ENCODE measurements at regions not wholly inside any gene's neighbourhood (a gene's known extent, or its start where the extent isn't known, plus 50 kb on each side); places are given as distances from the start of the nearest gene placed in this dataset.

GRCh38 chr17:34511265-34511664 is 68.1 kb upstream of the TMEM132E start:
- DNase-seq (ENCODE audit: insufficient read length, low spot score), result no peak
- no peak for FAIRE-seq
- TF ChIP-seq CTCF (IDR thresholded peaks at IDR 0.05; ENCODE audit: insufficient read depth, missing control alignments), result no peak

DNA sequence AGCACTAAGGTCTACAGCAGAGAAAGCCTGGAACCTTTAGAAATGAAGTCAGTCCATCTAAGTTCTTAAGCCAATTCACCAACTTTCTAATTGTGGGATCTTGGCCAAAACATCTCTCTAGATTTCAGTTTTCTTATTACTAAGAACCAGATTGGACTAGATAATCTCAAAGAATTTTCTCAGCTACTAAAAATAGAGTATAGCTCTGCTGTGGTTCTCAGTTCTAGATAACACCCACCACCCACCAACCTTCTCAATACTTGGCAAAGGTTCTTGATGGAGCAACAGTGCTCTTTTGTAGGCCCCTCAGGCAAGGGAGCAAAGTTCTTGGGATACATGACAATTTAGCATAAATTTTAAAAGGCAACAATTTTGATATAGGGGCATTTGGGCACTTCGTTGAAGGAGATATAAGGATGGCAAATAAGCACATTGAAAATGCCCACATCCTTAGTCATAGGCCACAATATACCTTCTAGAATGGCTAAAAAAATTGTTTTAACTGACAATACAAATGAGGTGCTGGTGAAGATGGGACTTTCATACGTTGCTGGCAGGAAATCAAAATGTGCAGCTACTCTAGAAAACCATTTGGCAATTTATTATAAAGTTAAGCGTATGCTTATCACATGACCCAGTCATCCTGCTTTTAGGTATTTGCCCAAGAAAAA is 74.4 kb upstream of the TMEM132E start:
- DNase-seq (ENCODE audit: insufficient read length, low spot score) (no peak), FAIRE-seq (no peak)
- no peak for TF ChIP-seq CTCF (IDR thresholded peaks at IDR 0.05; ENCODE audit: insufficient read depth, missing control alignments)

- no peak for DNase-seq (ENCODE audit: insufficient read length, low spot score)
- FAIRE-seq, result no peak
- TF ChIP-seq CTCF (IDR thresholded peaks at IDR 0.05; ENCODE audit: insufficient read depth, missing control alignments), result no peak
These were observed 75.7 kb upstream of the TMEM132E start for GRCh38 chr17:34503528-34504195.

GRCh38 chr17:34502426-34502825 is 77.0 kb upstream of the TMEM132E start:
- no peak for TF ChIP-seq CTCF (IDR thresholded peaks at IDR 0.05; ENCODE audit: insufficient read depth, missing control alignments)
- no peak for FAIRE-seq
- DNase-seq (ENCODE audit: insufficient read length, low spot score), result no peak

DNA sequence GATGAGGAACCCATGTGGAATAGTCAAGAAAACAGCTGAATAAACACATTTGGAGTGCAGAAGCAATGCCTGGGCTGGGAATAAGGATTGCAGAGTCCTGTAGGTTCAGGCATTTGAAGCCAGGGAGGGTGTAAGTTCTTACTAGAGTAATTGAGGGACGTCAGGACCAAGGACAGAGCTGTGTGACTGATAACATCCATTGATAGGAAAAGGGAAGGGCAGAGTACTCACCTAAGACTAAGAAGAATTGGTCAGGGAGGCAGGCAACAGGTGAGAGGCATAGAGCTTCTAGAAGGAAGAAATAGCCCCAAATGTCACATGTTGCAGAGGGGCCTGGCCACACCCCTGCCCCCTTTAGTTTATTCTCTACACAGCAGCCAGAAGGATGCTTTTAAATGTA is 79.8 kb upstream of the TMEM132E start:
- DNase-seq (ENCODE audit: insufficient read length, low spot score), result no peak
- FAIRE-seq, result no peak
- TF ChIP-seq CTCF (IDR thresholded peaks at IDR 0.05; ENCODE audit: insufficient read depth, missing control alignments), result no peak

DNA sequence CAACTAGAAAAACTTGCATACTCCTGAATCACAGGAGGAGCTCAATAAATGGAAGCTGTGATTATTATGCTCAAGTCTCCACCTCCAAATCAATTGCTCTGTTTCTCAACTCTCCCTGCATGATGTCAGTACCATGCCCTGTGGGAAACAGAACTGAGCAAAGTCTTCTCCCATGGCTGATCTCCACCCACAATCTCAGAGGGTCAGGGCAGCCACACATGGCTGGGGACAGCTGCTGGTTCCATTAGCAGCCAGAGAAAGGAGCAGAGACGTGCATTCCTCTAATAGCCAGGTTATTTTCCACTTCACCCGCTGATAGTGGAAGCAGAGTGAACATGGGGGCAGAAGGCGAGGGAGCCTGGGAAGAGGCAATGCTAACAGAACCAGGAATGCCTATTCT is 85.5 kb upstream of the TMEM132E start:
- TF ChIP-seq CTCF (IDR thresholded peaks at IDR 0.05; ENCODE audit: insufficient read depth, missing control alignments), result no peak
- no peak for DNase-seq (ENCODE audit: insufficient read length, low spot score)
- FAIRE-seq, result no peak

- DNase-seq (ENCODE audit: insufficient read length, low spot score) (no peak), FAIRE-seq (no peak)
- no peak for TF ChIP-seq CTCF (IDR thresholded peaks at IDR 0.05; ENCODE audit: insufficient read depth, missing control alignments)
These were observed 91.8 kb upstream of the TMEM132E start for GRCh38 chr17:34487626-34488025.

All from D721Med (cell line).